Keratinocyte (primary cell): ENCODE measurements at regions not wholly inside any gene's neighbourhood (a gene's known extent, or its start where the extent isn't known, plus 50 kb on each side); places are given as distances from the start of the nearest gene placed in this dataset.

ENCODE experiments used
- DNase-seq: peaks from one replicate; pipeline ENCODE4 v3.0.0-alpha.2; 2011; ENCODE audit warnings: low read depth, missing footprints, low spot score
- FAIRE-seq: peaks from 2 replicates; lab custom pipeline; 2011; peaks lifted over from hg19 to GRCh38; lab: Jason Lieb, UNC
- H2AFZ ChIP-seq: 2 replicates; pipeline ENCODE4 v1.6.0; 2012; ENCODE audit warnings: low read length, control low read depth, inconsistent platforms; ENCODE audit not compliant: control insufficient read depth
- H3K27ac ChIP-seq: 2 replicates; pipeline ENCODE4 v1.5.1; 2011; ENCODE audit warnings: low read length; ENCODE audit not compliant: control insufficient read depth, insufficient read depth
- H3K27me3 ChIP-seq: 3 replicates; pipeline ENCODE4 v1.6.0; 2011; ENCODE audit warnings: low read length; ENCODE audit not compliant: control insufficient read depth, insufficient read depth; ENCODE audit errors: extremely low read depth
- H3K36me3 ChIP-seq, 2 experiments: 2 replicates in 1 of 2; 3 replicates in 1 of 2; pipeline ENCODE4 v1.5.1; 2011; ENCODE audit warnings: low read length in 2 of 2, mild to moderate bottlenecking in 1 of 2; ENCODE audit not compliant: control insufficient read depth in 2 of 2, insufficient read depth in 2 of 2; ENCODE audit errors: extremely low read depth in 1 of 2
- H3K4me1 ChIP-seq: 3 replicates; pipeline ENCODE4 v1.5.1; 2011; ENCODE audit warnings: low read length; ENCODE audit not compliant: control insufficient read depth, insufficient read depth; ENCODE audit errors: extremely low read depth
- H3K4me2 ChIP-seq: 3 replicates; pipeline ENCODE4 v1.6.0; 2011; ENCODE audit warnings: low read depth, low read length; ENCODE audit not compliant: control insufficient read depth, insufficient read depth; ENCODE audit errors: extremely low read depth
- H3K4me3 ChIP-seq, 3 experiments: fragments of 200-600 bp in 1 of 3; sonication (generic) in 1 of 3; 2 replicates in 2 of 3; 3 replicates in 1 of 3; pipeline ENCODE4 v1.5.1; 2011 to 2016; ENCODE audit warnings: low read length in 3 of 3, mild to moderate bottlenecking in 3 of 3, control low read depth in 2 of 3, inconsistent platforms in 1 of 3, low read depth in 1 of 3, mixed read lengths in 1 of 3, mixed run types in 1 of 3, moderate library complexity in 1 of 3; ENCODE audit not compliant: control insufficient read depth in 2 of 3, insufficient read depth in 2 of 3; ENCODE audit errors: extremely low read depth in 1 of 3
- H3K79me2 ChIP-seq: 2 replicates; pipeline ENCODE4 v1.6.0; 2012; ENCODE audit warnings: low read length; ENCODE audit not compliant: control insufficient read depth, insufficient read depth
- H3K9ac ChIP-seq: 3 replicates; pipeline ENCODE4 v1.6.0; 2011; ENCODE audit warnings: low read length; ENCODE audit not compliant: control insufficient read depth, insufficient read depth; ENCODE audit errors: extremely low read depth
- H3K9me1 ChIP-seq: 3 replicates; pipeline ENCODE4 v1.6.0; 2011; ENCODE audit warnings: low read length; ENCODE audit not compliant: control insufficient read depth, insufficient read depth; ENCODE audit errors: extremely low read depth
- H3K9me3 ChIP-seq: 2 replicates; pipeline ENCODE4 v1.5.1; 2012; ENCODE audit warnings: low read depth, low read length; ENCODE audit not compliant: control insufficient read depth
- H4K20me1 ChIP-seq: 3 replicates; pipeline ENCODE4 v1.6.0; 2011; ENCODE audit warnings: low read length; ENCODE audit not compliant: control insufficient read depth, insufficient read depth; ENCODE audit errors: extremely low read depth
- CTCF ChIP-seq, 3 experiments: IDR thresholded peaks in 1 of 3; conservative IDR thresholded peaks in 1 of 3; optimal IDR thresholded peaks in 1 of 3; 2 replicates in 2 of 3; 3 replicates in 1 of 3; pipeline versions ENCODE3 to v1.5.1; 2011; ENCODE audit warnings: low read length in 3 of 3, mild to moderate bottlenecking in 3 of 3, moderate library complexity in 2 of 3, control low read depth in 1 of 3, inconsistent platforms in 1 of 3; ENCODE audit not compliant: insufficient read depth in 2 of 3; ENCODE audit errors: extremely low read depth in 1 of 3
- EZH2 ChIP-seq: IDR thresholded peaks from one replicate; pipeline ENCODE4 v1.6.1; 2012; ENCODE audit warnings: inconsistent platforms, mild to moderate bottlenecking, low read length, moderate library complexity
- dilution Hi-C: fragments of 300-500 bp; cut with MboI; formaldehyde crosslinking; loops from one replicate; pipeline ENCODE4 v1.7.0; 2020; ENCODE audit warnings: low sequenced_read_pairs; ENCODE audit not compliant: extremely low pct_ligation_motif_present

- Histone ChIP-seq H3K27ac (no peak overlapping the region), H3K9me1 (no peaks in the 10 kb centered on the region), H3K4me1 (no peaks in the 10 kb centered on the region), H3K4me3 (no peak overlapping the region), H3K36me3 (no peaks in the 10 kb centered on the region), H3K4me2 (no peak overlapping the region), H3K9ac (no peak overlapping the region), H3K9me3 (no peaks in the 10 kb centered on the region), H4K20me1 (no peaks in the 10 kb centered on the region), H3K27me3 (no peaks in the 10 kb centered on the region), H2AFZ (no peak overlapping the region), H3K79me2 (no peaks in the 10 kb centered on the region)
- dilution Hi-C loops = no loop called here
- FAIRE-seq = no peak
- DNase-seq = no peak
- TF ChIP-seq CTCF (optimal IDR thresholded peaks at IDR 0.05 in 1 of 3, IDR thresholded peaks at IDR 0.05 in 1 of 3, conservative IDR thresholded peaks at IDR 0.05 in 1 of 3; ENCODE audit: extremely low read depth in 1 of 3, insufficient read depth in 2 of 3, low read length in 3 of 3) (no peak), EZH2 (no peak)
Measured at GRCh38 chr13:33369073-33369472, 83.5 kb upstream of the STARD13 start.

GRCh38 chr13:33372251-33372919, 86.8 kb upstream of the STARD13 start:
- H3K4me3 ChIP-seq = no peak overlapping the region
- H3K4me1 ChIP-seq = no peaks in the 10 kb centered on the region
- FAIRE-seq (no peak), DNase-seq (no peak)
- H3K36me3 ChIP-seq = no peaks in the 10 kb centered on the region
- H3K27ac ChIP-seq = no peak overlapping the region
- no peak overlapping the region for H3K9ac ChIP-seq
- no peaks in the 10 kb centered on the region for H4K20me1 ChIP-seq
- TF ChIP-seq EZH2 (no peak), CTCF (optimal IDR thresholded peaks at IDR 0.05 in 1 of 3, IDR thresholded peaks at IDR 0.05 in 1 of 3, conservative IDR thresholded peaks at IDR 0.05 in 1 of 3; ENCODE audit: extremely low read depth in 1 of 3, insufficient read depth in 2 of 3, low read length in 3 of 3) (no peak)
- no peak overlapping the region for H2AFZ ChIP-seq
- no peak overlapping the region for H3K4me2 ChIP-seq
- dilution Hi-C loops = no loop called here
- H3K9me3 ChIP-seq = no peaks in the 10 kb centered on the region
- H3K9me1 ChIP-seq = no peaks in the 10 kb centered on the region
- H3K79me2 ChIP-seq = no peaks in the 10 kb centered on the region
- no peaks in the 10 kb centered on the region for H3K27me3 ChIP-seq
